Nephron progenitor cell (in vitro differentiated cells): ENCODE measurements at regions not wholly inside any gene's neighbourhood (a gene's known extent, or its start where the extent isn't known, plus 50 kb on each side); places are given as distances from the start of the nearest gene placed in this dataset.

Source experiments
- DNase-seq: peaks from one replicate; pipeline ENCODE4 v3.0.0; 2021
- H3K27ac Mint-ChIP-seq: 2 replicates; pipeline ENCODE4 v1.8.0; 2021; ENCODE audit warnings: mild to moderate bottlenecking, moderate library complexity, mixed read lengths
- H3K27me3 Mint-ChIP-seq: 2 replicates; pipeline ENCODE4 v1.8.0; 2021; ENCODE audit warnings: mild to moderate bottlenecking, low read depth, mixed read lengths; ENCODE audit not compliant: poor library complexity
- H3K36me3 Mint-ChIP-seq: 2 replicates; pipeline ENCODE4 v1.8.0; 2021; ENCODE audit warnings: low read depth, mixed read lengths
- H3K4me1 Mint-ChIP-seq: 2 replicates; pipeline ENCODE4 v1.8.0; 2021; ENCODE audit warnings: mixed read lengths
- H3K4me3 Mint-ChIP-seq: 2 replicates; pipeline ENCODE4 v1.8.0; 2021; ENCODE audit warnings: mild to moderate bottlenecking, moderate library complexity, mixed read lengths
- H3K9me3 Mint-ChIP-seq: 2 replicates; pipeline ENCODE4 v1.8.0; 2021; ENCODE audit warnings: mild to moderate bottlenecking, moderate library complexity, mixed read lengths
- CTCF ChIP-seq: fragments of 200-600 bp; sonication (generic); IDR thresholded peaks from 2 replicates; pipeline ENCODE4 v1.5.0; 2021; ENCODE audit warnings: antibody characterized with exemption

GRCh38 chr9:26321935-26322334, 570.7 kb downstream of the CAAP1 start:
- TF ChIP-seq CTCF: no peak
- Mint-ChIP-seq H3K36me3 (no peaks in the 10 kb centered on the region), H3K4me3 (no peak overlapping the region), H3K27me3 (peaks cover 4% of the 10 kb centered on the region), H3K4me1 (peaks cover 10% of the 10 kb centered on the region), H3K27ac (no peak overlapping the region), H3K9me3 (no peaks in the 10 kb centered on the region)
- DNase-seq: no peak

GRCh38 chr9:26319859-26320258, 572.7 kb downstream of the CAAP1 start:
- TF ChIP-seq CTCF: no peak
- Mint-ChIP-seq H3K4me1 (peaks cover 9% of the 10 kb centered on the region), H3K9me3 (no peaks in the 10 kb centered on the region)

GRCh38 chr9:26313108-26313507, 579.5 kb downstream of the CAAP1 start:
- Mint-ChIP-seq H3K27ac (no peak overlapping the region), H3K27me3 (no peaks in the 10 kb centered on the region), H3K4me3 (no peak overlapping the region), H3K9me3 (no peaks in the 10 kb centered on the region), H3K4me1 (peaks cover 10% of the 10 kb centered on the region), H3K36me3 (no peaks in the 10 kb centered on the region)
- TF ChIP-seq CTCF: no peak
- no peak for DNase-seq

More at GRCh38 chr9:26319859-26320258, 572.7 kb downstream of the CAAP1 start:
- Mint-ChIP-seq H3K4me3 (no peak overlapping the region), H3K27ac (no peak overlapping the region), H3K27me3 (no peaks in the 10 kb centered on the region), H3K36me3 (no peaks in the 10 kb centered on the region)
- no peak for DNase-seq

GRCh38 chr9:26311463-26311995, 581.1 kb downstream of the CAAP1 start:
- no peak for DNase-seq
- Mint-ChIP-seq H3K4me1 (peaks cover 10% of the 10 kb centered on the region), H3K36me3 (no peaks in the 10 kb centered on the region), H3K9me3 (no peaks in the 10 kb centered on the region), H3K4me3 (no peak overlapping the region), H3K27ac (no peak overlapping the region), H3K27me3 (no peaks in the 10 kb centered on the region)
- TF ChIP-seq CTCF: no peak

GRCh38 chr9:26310294-26310693, 582.3 kb downstream of the CAAP1 start:
- DNase-seq: no peak
- Mint-ChIP-seq H3K9me3 (no peaks in the 10 kb centered on the region), H3K4me1 (peaks cover 8% of the 10 kb centered on the region), H3K27me3 (no peaks in the 10 kb centered on the region), H3K36me3 (no peaks in the 10 kb centered on the region), H3K27ac (no peak overlapping the region), H3K4me3 (no peak overlapping the region)
- no peak for TF ChIP-seq CTCF

GRCh38 chr9:26308328-26308727, 584.3 kb downstream of the CAAP1 start:
- Mint-ChIP-seq H3K4me1 (peaks cover 5% of the 10 kb centered on the region), H3K27me3 (no peaks in the 10 kb centered on the region), H3K36me3 (no peaks in the 10 kb centered on the region), H3K9me3 (no peaks in the 10 kb centered on the region), H3K27ac (no peak overlapping the region), H3K4me3 (no peak overlapping the region)
- TF ChIP-seq CTCF: no peak
- no peak for DNase-seq
